HG03460 (cell line): ENCODE measurements at regions not wholly inside any gene's neighbourhood (a gene's known extent, or its start where the extent isn't known, plus 50 kb on each side); places are given as distances from the start of the nearest gene placed in this dataset.
"Not testable (repeated sequence)": the region's sequence is repeated elsewhere in the genome, so short reads cannot be mapped to it uniquely, and the experiment has no call there.

Source experiments
- ATAC-seq: cut with Tn5 transposase; IDR thresholded peaks from one replicate; pipeline ENCODE4 v1.9.1; 2021; ENCODE audit not compliant: unreplicated experiment

GRCh38 chr15:38852188-38852587, 287.6 kb upstream of the RASGRP1 start:
- not testable (repeated sequence) for ATAC-seq

GRCh38 chr15:38853608-38854007, 289.0 kb upstream of the RASGRP1 start:
- no peak for ATAC-seq

GRCh38 chr15:38854506-38854905, 289.9 kb upstream of the RASGRP1 start:
- ATAC-seq: no peak

- ATAC-seq: no peak
Observed at GRCh38 chr15:38857814-38858213, 293.2 kb upstream of the RASGRP1 start.

- no peak for ATAC-seq
Observed at GRCh38 chr15:38859574-38859973, 295.0 kb upstream of the RASGRP1 start.

GRCh38 chr15:38860253-38860652, 295.6 kb upstream of the RASGRP1 start:
- no peak for ATAC-seq

- ATAC-seq: no peak
Observed at GRCh38 chr15:38860674-38861073, 296.1 kb upstream of the RASGRP1 start.

- ATAC-seq: no peak
Observed at GRCh38 chr15:38861108-38861507, 296.5 kb upstream of the RASGRP1 start.

GRCh38 chr15:38862099-38862498, 297.5 kb upstream of the RASGRP1 start:
- ATAC-seq: no peak

- no peak for ATAC-seq
Observed at GRCh38 chr15:38863381-38863780, 298.8 kb upstream of the RASGRP1 start.

- no peak for ATAC-seq
Observed at GRCh38 chr15:38864122-38864521, 299.5 kb upstream of the RASGRP1 start.

- ATAC-seq: no peak
Observed at GRCh38 chr15:38864827-38865581, 300.4 kb upstream of the RASGRP1 start.

- ATAC-seq: no peak
Observed at GRCh38 chr15:38867556-38867955, 302.9 kb upstream of the RASGRP1 start.

- no peak for ATAC-seq
Observed at GRCh38 chr15:38868326-38869114, 303.9 kb upstream of the RASGRP1 start.

- no peak for ATAC-seq
Observed at GRCh38 chr15:38871638-38872037, 307.0 kb upstream of the RASGRP1 start.

GRCh38 chr15:38872732-38873131, 308.1 kb upstream of the RASGRP1 start:
- no peak for ATAC-seq

- no peak for ATAC-seq
Observed at GRCh38 chr15:38873158-38873557, 308.5 kb upstream of the RASGRP1 start.

- no peak for ATAC-seq
Observed at GRCh38 chr15:38874464-38874863, 309.9 kb upstream of the RASGRP1 start.

GRCh38 chr15:38876211-38876610, 311.6 kb upstream of the RASGRP1 start:
- no peak for ATAC-seq

- no peak for ATAC-seq
Observed at GRCh38 chr15:38876621-38877020, 312.0 kb upstream of the RASGRP1 start.

- ATAC-seq: no peak
Observed at GRCh38 chr15:38877471-38877870, 312.9 kb upstream of the RASGRP1 start.

GRCh38 chr15:38878026-38878425, 313.4 kb upstream of the RASGRP1 start:
- no peak for ATAC-seq
